K562 (cell line): ENCODE measurements at regions not wholly inside any gene's neighbourhood (a gene's known extent, or its start where the extent isn't known, plus 50 kb on each side); places are given as distances from the start of the nearest gene placed in this dataset.

Experiments used
- ATAC-seq: fragments of 200-7000 bp; cut with Tn5 transposase; 3 replicates; pipeline ENCODE4 v1.9.1; 2020; ENCODE audit warnings: moderate library complexity
- BruUV-seq: library from RNA; stranded (reverse); fragments of 400-500 nt; replicated peaks from 2 replicates; lab custom pipeline; 2021; lab: Mats Ljungman, UMichigan
- CTCF ChIA-PET: fragments of 300-600 bp; formaldehyde crosslinking; extraction: SDS; loops from one replicate; lab custom pipeline; 2021; ENCODE audit warnings: low intra/inter-chr PET ratio; lab: Yijun Ruan, JAX
- POLR2A ChIA-PET: fragments of 300-600, 350-650 bp; sonication (Branson Sonifier 250); formaldehyde crosslinking; extraction: SDS; loops from one replicate; lab custom pipeline; 2021; ENCODE audit warnings: antibody characterized with exemption, inconsistent platforms; lab: Yijun Ruan, JAX
- DNase-seq, 4 experiments: peaks; one replicate each; pipeline versions ENCODE4 v3.0.0 to v3.0.0-alpha.2; 2011 to 2018; ENCODE audit warnings: low spot score in 3 of 4, mixed read lengths in 3 of 4; ENCODE audit errors: extremely low read depth in 1 of 4
- FAIRE-seq: peaks from 2 replicates; lab custom pipeline; 2011; peaks lifted over from hg19 to GRCh38; lab: Jason Lieb, UNC
- H2AFZ ChIP-seq: 2 replicates; pipeline ENCODE4 v1.6.0; 2011; ENCODE audit warnings: low read depth, low read length, control low read depth, inconsistent platforms
- H3K27ac ChIP-seq: fragments of 200-600 bp; 3 replicates; pipeline ENCODE4 v1.8.0; 2011; ENCODE audit warnings: low read depth, mild to moderate bottlenecking, control low read depth, inconsistent platforms, low read length, moderate library complexity, mixed read lengths; ENCODE audit errors: extremely low read depth
- H3K27me3 ChIP-seq, 2 experiments: fragments of 300-600 bp in 1 of 2; 2 replicates in 1 of 2; 3 replicates in 1 of 2; pipeline versions ENCODE4 v1.6.0 to v1.8.0; 2011; ENCODE audit warnings: inconsistent platforms in 2 of 2, low read length in 2 of 2, mild to moderate bottlenecking in 1 of 2, mixed read lengths in 1 of 2, moderate library complexity in 1 of 2; ENCODE audit not compliant: control insufficient read depth in 2 of 2, insufficient read depth in 2 of 2
- H3K36me3 ChIP-seq: fragments of 300-600 bp; 3 replicates; pipeline ENCODE4 v1.8.0; 2011; ENCODE audit warnings: mild to moderate bottlenecking, low read length, inconsistent platforms; ENCODE audit not compliant: control insufficient read depth, insufficient read depth
- H3K4me1 ChIP-seq, 2 experiments: fragments of 200-600 bp in 1 of 2; replicated peaks in 1 of 2; 2 replicates in 1 of 2; 3 replicates in 1 of 2; pipeline versions ENCODE4 v1.5.1 to v1.8.0; 2011; ENCODE audit warnings: inconsistent platforms in 2 of 2, low read length in 2 of 2, mild to moderate bottlenecking in 1 of 2, mixed read lengths in 1 of 2, moderate library complexity in 1 of 2; ENCODE audit not compliant: control insufficient read depth in 2 of 2, insufficient read depth in 2 of 2
- H3K4me2 ChIP-seq: 2 replicates; pipeline ENCODE4 v1.6.1; 2011; ENCODE audit warnings: low read length, control low read depth, inconsistent platforms, mixed read lengths; ENCODE audit not compliant: insufficient read depth
- H3K4me3 ChIP-seq: fragments of 200-600 bp; sonication (generic), shearing (Covaris generic); 2 replicates; pipeline ENCODE4 v1.5.1; 2016; ENCODE audit warnings: control low read depth, inconsistent platforms
- H3K79me2 ChIP-seq: fragments of 200-600 bp; 3 replicates; pipeline ENCODE4 v1.8.0; 2011; ENCODE audit warnings: low read length, inconsistent platforms; ENCODE audit not compliant: control insufficient read depth, insufficient read depth
- H3K9ac ChIP-seq, 2 experiments: 2 replicates each; pipeline versions ENCODE4 v1.6.0 to v1.6.1; 2011; ENCODE audit warnings: low read depth in 2 of 2, low read length in 2 of 2, control low read depth in 1 of 2, inconsistent platforms in 1 of 2, mild to moderate bottlenecking in 1 of 2, mixed read lengths in 1 of 2; ENCODE audit not compliant: insufficient read depth in 1 of 2
- H3K9me1 ChIP-seq: one replicate; pipeline ENCODE4 v1.6.0; 2011; ENCODE audit warnings: inconsistent platforms, mild to moderate bottlenecking, low read length, moderate library complexity; ENCODE audit not compliant: control insufficient read depth, insufficient read depth
- H3K9me3 ChIP-seq: replicated peaks from 2 replicates; pipeline ENCODE4 v1.5.1; 2011; ENCODE audit warnings: low read depth, low read length, inconsistent platforms; ENCODE audit not compliant: control insufficient read depth, insufficient read depth
- H4K20me1 ChIP-seq: replicated peaks from 2 replicates; pipeline ENCODE4 v1.6.1; 2011; ENCODE audit warnings: low read length, inconsistent platforms, mixed read lengths; ENCODE audit not compliant: control insufficient read depth, insufficient read depth
- CBFA2T3 ChIP-seq: fragments of 450-650 bp; IDR thresholded peaks from 2 replicates; pipeline ENCODE4 v1.6.1; 2017
- FOSL1 ChIP-seq: fragments of 200-800 bp; sonication (Bioruptor generic); conservative IDR thresholded peaks from 2 replicates; pipeline ENCODE4 v1.6.1; 2016; ENCODE audit warnings: missing genetic modification characterization, missing compliant biosample characterization
- NELFE ChIP-seq: IDR thresholded peaks from 2 replicates; pipeline ENCODE4 v1.6.1; 2011; ENCODE audit warnings: mild to moderate bottlenecking; ENCODE audit not compliant: insufficient read depth, insufficient read length
- NFE2 ChIP-seq: IDR thresholded peaks from 2 replicates; pipeline ENCODE4 v1.6.1; 2014; ENCODE audit warnings: antibody characterized with exemption, low read depth
- ZNF121 ChIP-seq: sonication (generic); formaldehyde crosslinking; conservative IDR thresholded peaks from 2 replicates; pipeline ENCODE4 v1.8.0; 2022; ENCODE audit warnings: missing genetic modification reagents
- WGBS: fragments of 100-300 bp; shearing (Covaris generic); methylation state at CpG from one replicate; pipeline ENCODE4 v1.1.6; 2016; ENCODE audit warnings: low coverage, mixed read lengths; ENCODE audit not compliant: insufficient coverage; ENCODE audit errors: missing lambda C conversion rate; 5-methylcytosine and 5-hydroxymethylcytosine counted together
- in situ Hi-C: fragments of 300-500 bp; cut with MboI; formaldehyde crosslinking; loops from 4 replicates; pipeline ENCODE4 v1.15.0; 2018; ENCODE audit warnings: inconsistent platforms, mixed read lengths
- intact Hi-C: fragments of 100-400 bp; cut with micrococcal nuclease; formaldehyde crosslinking; loops from 2 replicates; pipeline ENCODE4 v1.14.2; 2022

- H3K79me2 ChIP-seq: no peaks in the 10 kb centered on the region
- TF ChIP-seq CBFA2T3 (peak; percentile 32), FOSL1 (tag) (peak; percentile 40; the same call in 1 of the 2 replicates), NELFE (no peak)
- no peak overlapping the region for H3K27ac ChIP-seq
- BruUV-seq: no TSS peak
- H3K9me1 ChIP-seq: no peaks in the 10 kb centered on the region
- no peak for DNase-seq
- no peaks in the 10 kb centered on the region for H3K9me3 ChIP-seq
- WGBS: 0% methylated on average over 1 of the region's 1 CpG
- no peaks in the 10 kb centered on the region for H3K27me3 ChIP-seq
- POLR2A ChIA-PET: interaction anchor here (0.6 to 0.7 kb wide), 2 partner anchors 30 to 385 kb away, joined by 3 read pairs; no protein-coding TSS in a partner anchor
- no peaks in the 10 kb centered on the region for H4K20me1 ChIP-seq
- H3K36me3 ChIP-seq: no peaks in the 10 kb centered on the region
- ATAC-seq: no peak
- H2AFZ ChIP-seq: no peak overlapping the region
- H3K9ac ChIP-seq: no peak overlapping the region
- H3K4me1 ChIP-seq: no peaks in the 10 kb centered on the region; a peak in 1 of 5 replicates
- CTCF ChIA-PET: no interaction called here
- FAIRE-seq: no peak
- no peak overlapping the region for H3K4me3 ChIP-seq
- intact Hi-C loops: no loop called here
- H3K4me2 ChIP-seq: no peak overlapping the region
- in situ Hi-C loops: no loop called here
Measured at GRCh38 chrX:109826954-109827708, 94.1 kb upstream of the ACSL4 start.

- Histone ChIP-seq H2AFZ (no peak overlapping the region), H3K4me1 (no peaks in the 10 kb centered on the region; a peak in 1 of 5 replicates), H3K9ac (no peak overlapping the region), H3K36me3 (no peaks in the 10 kb centered on the region), H3K4me3 (no peak overlapping the region), H3K79me2 (no peaks in the 10 kb centered on the region), H3K4me2 (no peak overlapping the region), H4K20me1 (no peaks in the 10 kb centered on the region), H3K27ac (no peak overlapping the region), H3K27me3 (no peaks in the 10 kb centered on the region), H3K9me1 (no peaks in the 10 kb centered on the region), H3K9me3 (no peaks in the 10 kb centered on the region)
- intact Hi-C loops: no loop called here
- ATAC-seq: no peak
- no TSS peak for BruUV-seq
- CTCF ChIA-PET: no interaction called here
- POLR2A ChIA-PET: interaction anchor here (0.6 to 0.7 kb wide), 2 partner anchors 30 to 385 kb away, joined by 3 read pairs; no protein-coding TSS in a partner anchor
- FAIRE-seq: no peak
- TF ChIP-seq NFE2 (no peak), ZNF121 (peak; percentile 77)
- DNase-seq: no peak
- 21% methylated on average over 4 of the region's 4 CpGs for WGBS
- in situ Hi-C loops: no loop called here
Measured at GRCh38 chrX:109827772-109828171, 94.7 kb upstream of the ACSL4 start.
